ENCODE measurements at regions not wholly inside any gene's neighbourhood (a gene's known extent, or its start where the extent isn't known, plus 50 kb on each side); places are given as distances from the start of the nearest gene placed in this dataset.

DNA sequence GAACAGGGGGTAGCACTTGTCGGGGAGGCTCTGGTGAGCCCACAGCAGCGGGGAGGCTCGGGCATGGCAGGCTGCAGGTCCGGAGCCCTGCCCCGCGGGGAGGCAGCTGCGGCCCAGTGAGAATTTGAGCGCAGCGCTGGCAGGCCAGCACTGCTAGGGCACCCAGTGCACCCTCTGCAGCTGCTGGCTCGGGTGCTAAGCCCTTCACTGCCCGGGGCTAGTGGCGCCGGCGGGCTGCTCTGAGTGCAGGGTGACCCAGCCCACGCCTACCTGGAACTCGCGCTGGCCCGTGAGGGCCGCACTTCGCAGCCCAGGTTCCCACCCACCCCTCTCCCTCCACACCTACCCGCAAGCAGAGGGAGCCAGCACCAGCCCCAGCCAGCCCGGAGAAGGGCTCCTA lies 151.0 kb downstream of the NXNL2 start (continued):
- TF ChIP-seq PREB (CRISPR knock-in tag; IDR thresholded peaks at IDR 0.05; ENCODE audit: borderline replicate concordance) = no peak
- TF ChIP-seq, protein P1, sequence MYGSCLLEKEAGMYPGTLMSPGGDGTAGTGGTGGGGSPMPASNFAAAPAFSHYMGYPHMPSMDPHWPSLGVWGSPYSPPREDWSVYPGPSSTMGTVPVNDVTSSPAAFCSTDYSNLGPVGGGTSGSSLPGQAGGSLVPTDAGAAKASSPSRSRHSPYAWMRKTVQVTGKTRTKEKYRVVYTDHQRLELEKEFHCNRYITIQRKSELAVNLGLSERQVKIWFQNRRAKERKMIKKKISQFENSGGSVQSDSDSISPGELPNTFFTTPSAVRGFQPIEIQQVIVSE (CRISPR knock-in tag; IDR thresholded peaks at IDR 0.05; ENCODE audit: borderline replicate concordance) = no peak
- TF ChIP-seq KAT7 (CRISPR knock-in tag; IDR thresholded peaks at IDR 0.05; ENCODE audit: borderline replicate concordance) = no peak

- CTCF ChIA-PET = no interaction called here
- H3K36me3 Mint-ChIP-seq = peaks cover 27% of the 10 kb centered on the region
- H3K4me1 Mint-ChIP-seq = no peaks in the 10 kb centered on the region
- peaks cover 70% of the 10 kb centered on the region for H3K9me3 Mint-ChIP-seq
- ATAC-seq (no peak), DNase-seq (ENCODE audit: low spot score) (no peak)
- TF ChIP-seq ZSCAN18 (CRISPR knock-in tag; IDR thresholded peaks at IDR 0.05) (no peak), RELA (CRISPR knock-in tag; IDR thresholded peaks at IDR 0.05; ENCODE audit: borderline replicate concordance) (no peak), ELF4 (CRISPR knock-in tag; IDR thresholded peaks at IDR 0.05; ENCODE audit: low read depth) (no peak), E2F4 (CRISPR knock-in tag; IDR thresholded peaks at IDR 0.05; ENCODE audit: borderline replicate concordance, low read depth) (no peak), ZNF219 (CRISPR knock-in tag; IDR thresholded peaks at IDR 0.05; ENCODE audit: borderline replicate concordance) (no peak), SMAD3 (CRISPR knock-in tag; IDR thresholded peaks at IDR 0.05; ENCODE audit: borderline replicate concordance) (no peak), IRF2 (CRISPR knock-in tag; IDR thresholded peaks at IDR 0.05; ENCODE audit: borderline replicate concordance, low read depth) (no peak), NR2C2 (CRISPR knock-in tag; IDR thresholded peaks at IDR 0.05) (no peak)
- TF ChIP-seq, protein P2, sequence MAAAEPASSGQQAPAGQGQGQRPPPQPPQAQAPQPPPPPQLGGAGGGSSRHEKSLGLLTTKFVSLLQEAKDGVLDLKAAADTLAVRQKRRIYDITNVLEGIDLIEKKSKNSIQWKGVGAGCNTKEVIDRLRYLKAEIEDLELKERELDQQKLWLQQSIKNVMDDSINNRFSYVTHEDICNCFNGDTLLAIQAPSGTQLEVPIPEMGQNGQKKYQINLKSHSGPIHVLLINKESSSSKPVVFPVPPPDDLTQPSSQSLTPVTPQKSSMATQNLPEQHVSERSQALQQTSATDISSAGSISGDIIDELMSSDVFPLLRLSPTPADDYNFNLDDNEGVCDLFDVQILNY (CRISPR knock-in tag; IDR thresholded peaks at IDR 0.05) = no peak
- TF ChIP-seq, protein P3, sequence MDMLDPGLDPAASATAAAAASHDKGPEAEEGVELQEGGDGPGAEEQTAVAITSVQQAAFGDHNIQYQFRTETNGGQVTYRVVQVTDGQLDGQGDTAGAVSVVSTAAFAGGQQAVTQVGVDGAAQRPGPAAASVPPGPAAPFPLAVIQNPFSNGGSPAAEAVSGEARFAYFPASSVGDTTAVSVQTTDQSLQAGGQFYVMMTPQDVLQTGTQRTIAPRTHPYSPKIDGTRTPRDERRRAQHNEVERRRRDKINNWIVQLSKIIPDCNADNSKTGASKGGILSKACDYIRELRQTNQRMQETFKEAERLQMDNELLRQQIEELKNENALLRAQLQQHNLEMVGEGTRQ (CRISPR knock-in tag; IDR thresholded peaks at IDR 0.05) = no peak
- no peak overlapping the region for H3K27ac Mint-ChIP-seq
- POLR2A ChIA-PET = no interaction called here
- H3K4me3 Mint-ChIP-seq = no peak overlapping the region
- peaks cover 2% of the 10 kb centered on the region; the same call in 1 of the 2 replicates for H3K27me3 Mint-ChIP-seq (ENCODE audit: low read depth)
These were observed 154.7 kb downstream of the NXNL2 start for GRCh38 chr9:88689509-88690298.

GRCh38 chr9:88690628-88691027 lies 155.7 kb downstream of the NXNL2 start:
- Mint-ChIP-seq H3K4me3 (no peak overlapping the region), H3K9me3 (peaks cover 63% of the 10 kb centered on the region), H3K27ac (no peak overlapping the region), H3K4me1 (no peaks in the 10 kb centered on the region), H3K27me3 (ENCODE audit: low read depth) (peaks cover 2% of the 10 kb centered on the region; the same call in 1 of the 2 replicates), H3K36me3 (peaks cover 27% of the 10 kb centered on the region)
- ChIA-PET CTCF (no interaction called here), POLR2A (no interaction called here)
- ATAC-seq (no peak), DNase-seq (ENCODE audit: low spot score) (no peak)
- TF ChIP-seq MYBL2 (CRISPR knock-in tag; IDR thresholded peaks at IDR 0.05) (no peak), OVOL2 (CRISPR knock-in tag; IDR thresholded peaks at IDR 0.05; ENCODE audit: borderline replicate concordance) (no peak)

Data from WTC11 (cell line).